IMR-90 (cell line): ENCODE measurements at regions not wholly inside any gene's neighbourhood (a gene's known extent, or its start where the extent isn't known, plus 50 kb on each side); places are given as distances from the start of the nearest gene placed in this dataset.

Source experiments
- ATAC-seq: fragments of 200-7000 bp; cut with Tn5 transposase; 2 replicates; pipeline ENCODE4 v1.9.1; 2020; ENCODE audit warnings: low read depth, mild to moderate bottlenecking, moderate library complexity
- BruUV-seq: library from RNA; stranded (reverse); fragments of 400-500 nt; replicated peaks from 2 replicates; lab custom pipeline; 2021; lab: Mats Ljungman, UMichigan
- CTCF ChIA-PET: fragments of 300-600 bp; formaldehyde crosslinking; extraction: SDS; loops from one replicate; lab custom pipeline; 2021; ENCODE audit warnings: antibody characterized with exemption; lab: Yijun Ruan, JAX
- POLR2A ChIA-PET: fragments of 300-600 bp; sonication (Branson Sonifier 250); formaldehyde crosslinking; loops from one replicate; lab custom pipeline; 2022; ENCODE audit warnings: antibody characterized with exemption; ENCODE audit not compliant: unreplicated experiment; lab: Charles Lee
- DNase-seq: peaks from one replicate; pipeline ENCODE4 v3.0.0; 2013
- H2AFZ ChIP-seq: replicated peaks from 2 replicates; pipeline ENCODE3; 2013; ENCODE audit warnings: low read length, mild to moderate bottlenecking; ENCODE audit not compliant: poor library complexity
- H2AK5ac ChIP-seq: 2 replicates; pipeline ENCODE4 v1.6.1; 2013; ENCODE audit warnings: low read depth, low read length, inconsistent platforms
- H2AK9ac ChIP-seq: replicated peaks from 2 replicates; pipeline ENCODE3; 2013; ENCODE audit warnings: mild to moderate bottlenecking, low read depth, low read length, moderate library complexity; ENCODE audit not compliant: poor library complexity
- H2BK120ac ChIP-seq: 2 replicates; pipeline ENCODE4 v1.6.1; 2013; ENCODE audit warnings: low read depth, low read length, inconsistent platforms
- H2BK15ac ChIP-seq: 3 replicates; pipeline ENCODE4 v1.6.1; 2013; ENCODE audit warnings: low read depth, low read length, inconsistent platforms
- H2BK20ac ChIP-seq: 2 replicates; pipeline ENCODE4 v1.6.1; 2013; ENCODE audit warnings: low read depth, mild to moderate bottlenecking, inconsistent platforms, low read length, moderate library complexity
- H2BK5ac ChIP-seq: 2 replicates; pipeline ENCODE4 v1.6.1; 2013; ENCODE audit warnings: mild to moderate bottlenecking, low read depth, low read length, inconsistent platforms; ENCODE audit not compliant: poor library complexity, severe bottlenecking
- H3K14ac ChIP-seq: replicated peaks from 2 replicates; pipeline ENCODE4 v1.6.1; 2013; ENCODE audit warnings: low read depth, low read length, inconsistent platforms
- H3K18ac ChIP-seq: 2 replicates; pipeline ENCODE4 v1.6.1; 2013; ENCODE audit warnings: low read depth, low read length, control low read depth
- H3K23ac ChIP-seq: 2 replicates; pipeline ENCODE4 v1.6.1; 2013; ENCODE audit warnings: low read depth, low read length, inconsistent platforms
- H3K27ac ChIP-seq: 2 replicates; pipeline ENCODE4 v1.5.1; 2013; ENCODE audit warnings: mild to moderate bottlenecking, control low read depth, low read length; ENCODE audit not compliant: insufficient read depth
- H3K27me3 ChIP-seq: 2 replicates; pipeline ENCODE4 v1.6.1; 2013; ENCODE audit warnings: low read length; ENCODE audit not compliant: control insufficient read depth, insufficient read depth
- H3K36me3 ChIP-seq: 2 replicates; pipeline ENCODE4 v1.6.1; 2013; ENCODE audit warnings: low read length, mixed read lengths; ENCODE audit not compliant: control insufficient read depth, insufficient read depth
- H3K4ac ChIP-seq: 2 replicates; pipeline ENCODE4 v1.6.1; 2013; ENCODE audit warnings: low read depth, low read length, inconsistent platforms
- H3K4me1 ChIP-seq: 2 replicates; pipeline ENCODE4 v1.6.1; 2013; ENCODE audit warnings: low read length, mixed read lengths; ENCODE audit not compliant: control insufficient read depth, insufficient read depth
- H3K4me2 ChIP-seq: 2 replicates; pipeline ENCODE4 v1.6.1; 2013; ENCODE audit warnings: low read depth, mild to moderate bottlenecking, control low read depth, low read length, moderate library complexity
- H3K4me3 ChIP-seq: 2 replicates; pipeline ENCODE4 v1.5.1; 2013; ENCODE audit warnings: low read depth, mild to moderate bottlenecking, control low read depth, low read length, moderate library complexity; ENCODE audit not compliant: insufficient read depth
- H3K56ac ChIP-seq: 2 replicates; pipeline ENCODE4 v1.6.1; 2013; ENCODE audit warnings: low read length, inconsistent platforms; ENCODE audit not compliant: insufficient read depth; ENCODE audit errors: extremely low read depth
- H3K79me1 ChIP-seq, 2 experiments: 2 replicates each; pipeline ENCODE4 v1.6.1; 2013; ENCODE audit warnings: low read length in 2 of 2, inconsistent platforms in 1 of 2, low read depth in 1 of 2
- H3K9ac ChIP-seq: 2 replicates; pipeline ENCODE4 v1.6.1; 2013; ENCODE audit warnings: low read depth, low read length, control low read depth
- H3K9me1 ChIP-seq: 2 replicates; pipeline ENCODE4 v1.6.1; 2013; ENCODE audit warnings: low read length, inconsistent platforms; ENCODE audit not compliant: insufficient read depth
- H3K9me3 ChIP-seq: 2 replicates; pipeline ENCODE4 v1.6.1; 2013; ENCODE audit warnings: low read length; ENCODE audit not compliant: control insufficient read depth, insufficient read depth
- H4K20me1 ChIP-seq: 2 replicates; pipeline ENCODE4 v1.6.1; 2013; ENCODE audit warnings: low read length, inconsistent platforms; ENCODE audit not compliant: insufficient read depth
- H4K5ac ChIP-seq: 2 replicates; pipeline ENCODE4 v1.6.1; 2013; ENCODE audit warnings: mild to moderate bottlenecking, low read depth, low read length, control low read depth
- H4K8ac ChIP-seq, 2 experiments: 2 replicates each; pipeline ENCODE4 v1.6.1; 2013; ENCODE audit warnings: low read depth in 2 of 2, low read length in 2 of 2, control low read depth in 1 of 2, inconsistent platforms in 1 of 2
- H4K91ac ChIP-seq: 2 replicates; pipeline ENCODE4 v1.6.1; 2013; ENCODE audit warnings: low read depth, low read length, inconsistent platforms; ENCODE audit not compliant: insufficient read depth
- BHLHE40 ChIP-seq: fragments of 150-350 bp; IDR thresholded peaks from 2 replicates; pipeline ENCODE4 v1.6.1; 2016; ENCODE audit warnings: mild to moderate bottlenecking, low read depth, low read length
- FOS ChIP-seq: fragments of 150-350 bp; IDR thresholded peaks from 2 replicates; pipeline ENCODE4 v1.6.1; 2016; ENCODE audit warnings: low read depth, low read length
- MAFK ChIP-seq: IDR thresholded peaks from 2 replicates; pipeline ENCODE4 v1.6.1; 2012; ENCODE audit warnings: low read depth, low read length, improper control_type of control experiment
- MXI1 ChIP-seq: IDR thresholded peaks from 2 replicates; pipeline ENCODE4 v1.6.1; 2012; ENCODE audit warnings: low read depth, mild to moderate bottlenecking, low read length, moderate library complexity, borderline replicate concordance
- WGBS, 2 experiments: methylation state at CpG; one replicate each; pipeline versions ENCODE4 v1.1.5 to v1.1.7; 2013; ENCODE audit warnings: missing lambda C conversion rate in 2 of 2; ENCODE audit not compliant: insufficient read length in 1 of 2; ENCODE audit errors: extremely low coverage in 2 of 2; 5-methylcytosine and 5-hydroxymethylcytosine counted together
- dilution Hi-C: fragments of 300-500 bp; cut with HindIII; formaldehyde crosslinking; loops from one replicate; pipeline ENCODE4 v1.14.3; 2018; ENCODE audit warnings: low sequenced_read_pairs; ENCODE audit not compliant: unreplicated experiment
- in situ Hi-C: fragments of 300-500 bp; cut with MboI; formaldehyde crosslinking; loops from 3 replicates; pipeline ENCODE4 v1.14.3; 2019; ENCODE audit warnings: low sequenced_read_pairs, inconsistent platforms, mixed read lengths
- intact Hi-C: fragments of 100-400 bp; cut with micrococcal nuclease; formaldehyde crosslinking; loops from 2 replicates; pipeline ENCODE4 v1.10.0; 2022

DNA sequence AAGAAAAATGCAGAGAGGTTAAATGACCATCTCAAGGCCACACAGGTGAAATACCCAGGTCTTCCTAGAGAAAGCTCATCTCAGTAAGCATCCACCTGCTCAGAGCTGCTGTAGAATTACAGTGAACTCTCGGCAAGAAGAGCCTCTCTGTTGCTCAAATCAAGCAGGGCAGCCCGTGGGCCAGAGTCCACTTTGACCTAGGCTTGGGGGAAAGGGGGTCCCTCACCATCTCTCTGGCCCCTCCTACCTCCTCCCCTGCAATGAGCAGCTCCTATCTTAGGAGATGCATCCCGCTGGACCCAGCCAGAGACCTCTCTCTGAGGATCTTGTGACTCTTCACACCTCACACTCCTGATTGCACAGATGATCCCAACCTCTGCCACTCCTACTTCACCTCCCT lies 364.7 kb downstream of the PTPRU start:
- intact Hi-C loops, result no loop called here
- H3K9ac ChIP-seq, result no peak overlapping the region
- ChIA-PET CTCF (no interaction called here), POLR2A (no interaction called here)
- H4K5ac ChIP-seq, result no peak overlapping the region
- H3K56ac ChIP-seq, result no peak overlapping the region
- no peak overlapping the region for H4K8ac ChIP-seq
- H4K91ac ChIP-seq, result no peak overlapping the region
- H2BK5ac ChIP-seq, result no peak overlapping the region
- WGBS, 2 experiments, result no CpG with 5 or more reads among the region's 3 CpGs
- BruUV-seq, result no TSS peak
- H2AK9ac ChIP-seq, result no peak overlapping the region
- no peaks in the 10 kb centered on the region; the same call in 1 of the 2 replicates for H3K27me3 ChIP-seq
- no peak overlapping the region for H2AK5ac ChIP-seq
- no peak overlapping the region for H3K4me2 ChIP-seq
- no peak overlapping the region for H3K23ac ChIP-seq
- no peak overlapping the region for H2BK120ac ChIP-seq
- H3K9me1 ChIP-seq, result no peaks in the 10 kb centered on the region
- no peaks in the 10 kb centered on the region for H3K79me1 ChIP-seq
- H3K4me3 ChIP-seq, result no peak overlapping the region
- no peak overlapping the region for H2BK15ac ChIP-seq
- H3K27ac ChIP-seq, result no peak overlapping the region
- in situ Hi-C loops, result no loop called here
- ATAC-seq (no peak), DNase-seq (no peak)
- H3K18ac ChIP-seq, result no peak overlapping the region
- TF ChIP-seq FOS (no peak), MAFK (no peak), MXI1 (no peak), BHLHE40 (no peak)
- H3K36me3 ChIP-seq, result no peaks in the 10 kb centered on the region
- no peak overlapping the region for H2BK20ac ChIP-seq
- H3K14ac ChIP-seq, result no peak overlapping the region
- 0 out of 2 replicates have a peak, but pooled peaks cover 1% of the 10 kb centered on the region for H3K9me3 ChIP-seq
- no peak overlapping the region for H3K4ac ChIP-seq
- dilution Hi-C loops, result no loop called here
- H4K20me1 ChIP-seq, result no peaks in the 10 kb centered on the region
- H3K4me1 ChIP-seq, result no peaks in the 10 kb centered on the region
- H2AFZ ChIP-seq, result no peak overlapping the region
